Pancreas (tissue), 10 donors: ENCODE measurements at regions not wholly inside any gene's neighbourhood (a gene's known extent, or its start where the extent isn't known, plus 50 kb on each side); places are given as distances from the start of the nearest gene placed in this dataset.

ENCODE experiments used
- ATAC-seq, 4 donors: fragments of 200-7000 bp; cut with Tn5 transposase; one replicate each; pipeline versions ENCODE4 v1.8.0 to v1.9.1; 2020; ENCODE audit warnings: mild to moderate bottlenecking in 4 of 4, moderate library complexity in 4 of 4
- DNase-seq, 6 donors: peaks; one replicate each; pipeline ENCODE4 v3.0.0-alpha.2; 2020
- FAIRE-seq: peaks from 2 replicates; lab custom pipeline; 2012; peaks lifted over from hg19 to GRCh38; lab: Jason Lieb, UNC
- H3K27ac ChIP-seq, 4 donors: fragments of 200-600 bp; sonication (generic); 1 replicate in 3 of 4; 2 replicates in 1 of 4; pipeline versions ENCODE4 v1.5.0 to v1.8.0; 2020
- H3K27me3 ChIP-seq, 4 donors: fragments of 200-600 bp; one replicate each; pipeline ENCODE4 v1.8.0; 2021
- H3K36me3 ChIP-seq, 3 donors: fragments of 200-600 bp; sonication (generic) in 1 of 3; one replicate each; pipeline versions ENCODE4 v1.5.0 to v1.8.0; 2020 to 2021
- H3K4me1 ChIP-seq, 3 donors: fragments of 200-600 bp; one replicate each; pipeline ENCODE4 v1.8.0; 2021
- H3K4me3 ChIP-seq, 4 donors: fragments of 200-600 bp; sonication (generic) in 2 of 4; one replicate each; pipeline versions ENCODE4 v1.5.0 to v1.8.0; 2020 to 2021
- H3K9me3 ChIP-seq, 4 donors: fragments of 200-600 bp; one replicate each; pipeline ENCODE4 v1.8.0; 2021
- WGBS, 2 donors: extraction: QIAGEN DNeasy Blood & Tissue Kit; methylation state at CpG; one replicate each; pipeline ENCODE4 v1.1.7; 2013; 5-methylcytosine and 5-hydroxymethylcytosine counted together
- intact Hi-C, 3 donors: fragments of 100-400 bp; cut with DNase I; formaldehyde crosslinking; loops; one replicate each; pipeline versions ENCODE4 v1.11.1 to v1.14.2; 2022
- TF ChIP-seq, protein P1 (sequence below), 4 donors: fragments of 200-600 bp; sonication (generic) in 3 of 4; IDR thresholded peaks; one replicate each; pipeline versions ENCODE4 v1.5.0 to v1.8.0; 2021; ENCODE audit warnings: antibody characterized with exemption in 4 of 4
- donor health status: healthy with polysubstance abuse.
- donor health status: DM: no; HTN: no; CAD: no; lungs with moderate emphysema.
- donor health status: DM: no; HTN: no; CAD: no.
- donor health status: control.
- donor health status: control.
- donor health status: Bipolar disorder and iron deficiency.
- donor health status: DM: yes; HTN: yes; CAD: no.
- donor health status: DM: no; HTN: no; CAD: no.
- donor health status: DM: no; HTN: no; CAD: no.
- donor health status: DM: yes; HTN: yes; CAD: no.

GRCh38 chr1:38142606-38143005 lies 96.0 kb upstream of the POU3F1 start:
- TF ChIP-seq, protein P1, sequence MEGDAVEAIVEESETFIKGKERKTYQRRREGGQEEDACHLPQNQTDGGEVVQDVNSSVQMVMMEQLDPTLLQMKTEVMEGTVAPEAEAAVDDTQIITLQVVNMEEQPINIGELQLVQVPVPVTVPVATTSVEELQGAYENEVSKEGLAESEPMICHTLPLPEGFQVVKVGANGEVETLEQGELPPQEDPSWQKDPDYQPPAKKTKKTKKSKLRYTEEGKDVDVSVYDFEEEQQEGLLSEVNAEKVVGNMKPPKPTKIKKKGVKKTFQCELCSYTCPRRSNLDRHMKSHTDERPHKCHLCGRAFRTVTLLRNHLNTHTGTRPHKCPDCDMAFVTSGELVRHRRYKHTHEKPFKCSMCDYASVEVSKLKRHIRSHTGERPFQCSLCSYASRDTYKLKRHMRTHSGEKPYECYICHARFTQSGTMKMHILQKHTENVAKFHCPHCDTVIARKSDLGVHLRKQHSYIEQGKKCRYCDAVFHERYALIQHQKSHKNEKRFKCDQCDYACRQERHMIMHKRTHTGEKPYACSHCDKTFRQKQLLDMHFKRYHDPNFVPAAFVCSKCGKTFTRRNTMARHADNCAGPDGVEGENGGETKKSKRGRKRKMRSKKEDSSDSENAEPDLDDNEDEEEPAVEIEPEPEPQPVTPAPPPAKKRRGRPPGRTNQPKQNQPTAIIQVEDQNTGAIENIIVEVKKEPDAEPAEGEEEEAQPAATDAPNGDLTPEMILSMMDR (IDR thresholded peaks at IDR 0.05), result no peak
- Histone ChIP-seq H3K27ac (no peak overlapping the region), H3K4me3 (no peak overlapping the region), H3K36me3 (no peaks in the 10 kb centered on the region), H3K4me1 (no peaks in the 10 kb centered on the region), H3K9me3 (no peaks in the 10 kb centered on the region), H3K27me3 (no peaks in the 10 kb centered on the region)
- no peak for FAIRE-seq
- DNase-seq, result peak in 1 of 6 donors; percentile 29
- intact Hi-C loops, result no loop called here
- 22 to 24% methylated on average over 2 of the region's 2 CpGs for WGBS, 2 donors
- ATAC-seq, result peak in 1 of 4 donors; percentile 17

DNA sequence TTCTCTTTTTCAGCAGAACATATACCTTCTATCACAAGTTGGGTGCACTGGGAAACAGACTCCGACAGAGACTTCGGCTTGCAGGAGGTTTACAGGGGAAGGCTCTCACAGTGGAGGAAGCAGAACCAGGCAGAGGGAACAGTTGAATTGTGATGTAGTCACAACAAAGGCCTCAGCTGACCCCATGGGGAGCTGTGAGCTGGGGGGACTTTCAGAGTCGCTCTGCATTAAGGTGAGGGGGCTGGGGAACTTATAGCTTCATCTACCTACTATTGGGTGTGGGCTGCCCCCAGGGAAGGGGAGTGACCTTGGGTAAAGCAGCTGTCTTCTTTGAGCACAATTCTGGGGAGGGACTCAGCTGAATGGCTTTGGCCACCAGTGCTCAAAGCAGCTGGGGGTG lies 94.9 kb upstream of the POU3F1 start:
- ATAC-seq (no peak), FAIRE-seq (no peak), DNase-seq (no peak)
- TF ChIP-seq, protein P1 (IDR thresholded peaks at IDR 0.05), result no peak
- Histone ChIP-seq H3K27me3 (no peaks in the 10 kb centered on the region), H3K36me3 (no peaks in the 10 kb centered on the region), H3K9me3 (no peaks in the 10 kb centered on the region), H3K4me3 (no peak overlapping the region), H3K4me1 (no peaks in the 10 kb centered on the region), H3K27ac (no peak overlapping the region)
- intact Hi-C loops, result no loop called here
- WGBS, 2 donors, result 68 to 71% methylated on average over 3 of the region's 3 CpGs

DNA sequence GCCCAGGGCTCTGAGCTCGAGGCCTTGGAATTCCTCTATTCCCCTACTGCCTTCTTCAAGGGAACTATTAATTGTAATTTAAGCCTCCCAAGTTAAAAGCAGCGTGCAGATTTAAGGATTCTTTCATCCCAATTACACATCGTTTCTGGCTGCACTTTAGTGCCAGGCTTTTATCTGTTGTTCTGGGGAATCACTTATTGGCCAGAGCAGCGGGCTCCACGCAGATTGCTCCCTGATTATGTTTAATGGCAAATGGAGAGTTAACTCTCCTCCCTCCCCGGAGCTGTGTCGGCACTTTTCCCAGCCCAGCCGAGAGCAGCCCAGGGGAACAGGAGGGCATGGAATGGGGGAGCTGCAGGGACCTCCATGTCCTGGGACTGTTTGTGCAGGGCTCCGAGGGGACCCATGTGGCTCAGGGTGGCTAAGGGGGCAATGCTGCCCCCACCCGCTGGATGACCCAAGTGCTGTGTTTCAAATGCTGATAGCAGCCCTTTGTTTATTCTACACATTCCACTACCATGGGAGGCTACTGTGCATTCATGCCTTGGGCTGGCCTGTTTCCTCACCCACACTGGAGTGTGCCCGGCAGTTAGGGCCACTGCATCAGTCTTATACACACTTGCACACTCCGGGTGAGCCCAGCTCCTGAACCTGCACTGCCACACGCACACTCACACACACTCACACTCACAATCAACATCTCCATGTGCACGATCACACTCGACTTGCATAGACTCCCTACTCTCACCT lies 93.3 kb upstream of the POU3F1 start:
- Histone ChIP-seq H3K27ac (no peak overlapping the region), H3K4me1 (no peaks in the 10 kb centered on the region), H3K36me3 (no peaks in the 10 kb centered on the region), H3K27me3 (peaks cover 0 to 2% (median 0%) of the 10 kb centered on the region in 4 donors), H3K9me3 (no peaks in the 10 kb centered on the region), H3K4me3 (no peak overlapping the region)
- ATAC-seq, result peak; percentile 21 to 47 (median 42)
- DNase-seq, result peak in 1 of 6 donors; percentile 20
- no peak for FAIRE-seq
- intact Hi-C loops, result no loop called here
- TF ChIP-seq, protein P1 (IDR thresholded peaks at IDR 0.05), result no peak
- WGBS, 2 donors, result 16 to 20% methylated on average over 15 of the region's 15 CpGs

DNA sequence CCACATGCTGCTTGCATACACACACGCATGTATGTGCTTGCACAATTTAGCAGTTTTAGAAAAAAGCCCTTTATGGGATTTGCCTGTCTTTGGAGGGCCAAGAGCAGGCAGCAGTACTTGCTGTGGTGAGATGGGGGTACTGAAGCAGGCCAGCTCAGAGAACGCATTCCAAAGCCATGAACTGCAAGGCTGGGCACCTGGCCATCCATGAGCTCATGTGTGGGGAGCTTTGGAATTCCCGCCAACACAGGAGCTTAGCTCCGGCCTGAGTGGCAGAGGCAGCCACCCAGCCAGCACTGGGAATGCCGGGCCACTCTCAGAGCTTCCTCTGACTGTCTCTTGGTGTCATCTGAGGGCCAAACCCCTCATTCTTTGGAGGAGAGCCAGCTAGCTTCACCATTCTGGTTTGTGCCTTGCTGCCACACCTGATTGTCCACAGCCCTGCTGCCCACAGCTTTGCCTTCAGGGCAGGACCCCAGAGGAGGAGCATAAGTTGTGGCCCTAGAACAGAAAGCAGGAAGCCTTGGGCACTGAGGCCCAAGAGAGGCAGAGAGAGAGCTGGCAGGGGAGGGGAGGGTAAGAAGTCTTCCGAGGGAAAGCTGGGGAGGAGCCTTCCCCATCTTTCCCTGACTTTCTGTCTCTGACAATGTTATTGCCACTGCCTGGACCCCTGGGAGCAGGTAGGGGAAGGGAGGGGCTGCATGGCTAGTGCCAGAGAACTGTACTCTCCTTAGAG lies 92.1 kb upstream of the POU3F1 start:
- Histone ChIP-seq H3K27ac (peak overlapping the region in 3 of 4 donors; percentile 38 to 59 (median 41)), H3K9me3 (no peaks in the 10 kb centered on the region), H3K4me1 (no peaks in the 10 kb centered on the region), H3K36me3 (no peaks in the 10 kb centered on the region), H3K4me3 (no peak overlapping the region), H3K27me3 (peaks cover 0 to 2% (median 0%) of the 10 kb centered on the region in 4 donors)
- TF ChIP-seq, protein P1 (IDR thresholded peaks at IDR 0.05), result peak in 3 of 4 donors; percentile 21 to 44 (median 39)
- FAIRE-seq, result no peak
- WGBS, 2 donors, result 22 to 25% methylated on average over 6 of the region's 6 CpGs
- peak; percentile 79 to 91 (median 82) for DNase-seq
- peak; percentile 90 to 96 (median 94) for ATAC-seq
- intact Hi-C loops, result no loop called here
